ENCODE measurements at regions not wholly inside any gene's neighbourhood (a gene's known extent, or its start where the extent isn't known, plus 50 kb on each side); places are given as distances from the start of the nearest gene placed in this dataset.
A peak's percentile ranks its signal among the peaks of the same experiment; 100 is the strongest.
"Not testable (repeated sequence)": the region's sequence is repeated elsewhere in the genome, so short reads cannot be mapped to it uniquely, and the experiment has no call there.

GRCh38 chr1:143905214-143906179 lies 66.3 kb downstream of the FAM72C start:
- DNase-seq, result peak; percentile 11

GRCh38 chr1:143904622-143904979 lies 67.2 kb downstream of the FAM72C start:
- DNase-seq, result not testable (repeated sequence)

- peak; percentile 12 for DNase-seq
These were observed 67.7 kb downstream of the FAM72C start for GRCh38 chr1:143903899-143904621.

GRCh38 chr1:143896377-143896776 lies 75.4 kb downstream of the FAM72C start:
- not testable (repeated sequence) for DNase-seq

DNA sequence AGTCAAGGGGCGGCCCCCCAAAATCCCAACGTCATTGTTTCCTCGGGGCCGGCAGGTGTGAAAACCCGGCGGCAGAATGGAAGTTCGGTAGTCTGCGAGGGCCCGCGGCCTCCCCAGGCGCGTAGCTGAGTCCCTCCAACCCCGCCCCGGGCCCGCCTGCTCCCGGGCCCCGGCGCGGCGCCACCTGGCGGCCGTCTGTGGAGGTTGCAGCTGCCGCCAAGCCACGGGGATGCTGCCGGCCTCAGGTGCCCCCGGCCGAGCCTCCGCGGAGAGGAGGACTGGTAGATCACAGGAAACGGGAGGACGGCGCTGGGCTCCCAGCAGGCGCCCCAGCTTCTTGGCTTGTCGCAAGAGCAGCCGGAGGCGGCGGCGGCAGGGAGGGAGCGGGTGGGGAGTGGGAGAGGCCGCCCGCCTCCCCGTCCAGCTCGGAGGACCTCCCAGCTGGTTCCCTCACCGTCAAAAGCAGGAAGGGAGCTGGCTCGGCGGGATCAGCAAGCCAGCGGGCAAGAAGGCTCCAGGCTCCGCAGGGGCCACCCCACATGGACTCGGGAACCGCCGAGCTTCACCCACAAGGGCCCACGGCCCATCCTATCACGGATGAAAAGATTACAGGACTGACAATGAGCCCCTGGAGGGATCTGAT lies 86.7 kb downstream of the FAM72C start:
- DNase-seq, result peak; percentile 59

DNA sequence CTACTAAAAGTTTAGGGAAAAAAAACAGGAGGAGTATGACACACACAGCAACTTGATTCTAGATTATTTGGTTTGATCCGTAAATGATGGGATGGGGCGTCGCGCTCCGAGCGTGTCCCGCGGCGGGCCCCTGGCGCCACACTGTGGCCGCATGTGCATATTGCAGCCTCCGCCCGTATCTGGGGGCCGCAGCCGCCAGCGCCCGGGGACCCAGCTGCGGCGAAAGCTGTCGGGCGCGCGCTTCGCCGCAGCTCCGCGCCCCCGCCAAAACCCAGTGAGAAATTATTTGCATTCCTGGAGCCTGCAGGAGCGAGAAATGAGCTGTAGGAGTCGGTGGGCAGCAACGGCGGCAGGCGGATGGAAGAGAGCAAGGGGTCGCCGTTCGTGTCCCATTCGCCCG lies 87.3 kb downstream of the FAM72C start:
- DNase-seq, result not testable (repeated sequence)

DNA sequence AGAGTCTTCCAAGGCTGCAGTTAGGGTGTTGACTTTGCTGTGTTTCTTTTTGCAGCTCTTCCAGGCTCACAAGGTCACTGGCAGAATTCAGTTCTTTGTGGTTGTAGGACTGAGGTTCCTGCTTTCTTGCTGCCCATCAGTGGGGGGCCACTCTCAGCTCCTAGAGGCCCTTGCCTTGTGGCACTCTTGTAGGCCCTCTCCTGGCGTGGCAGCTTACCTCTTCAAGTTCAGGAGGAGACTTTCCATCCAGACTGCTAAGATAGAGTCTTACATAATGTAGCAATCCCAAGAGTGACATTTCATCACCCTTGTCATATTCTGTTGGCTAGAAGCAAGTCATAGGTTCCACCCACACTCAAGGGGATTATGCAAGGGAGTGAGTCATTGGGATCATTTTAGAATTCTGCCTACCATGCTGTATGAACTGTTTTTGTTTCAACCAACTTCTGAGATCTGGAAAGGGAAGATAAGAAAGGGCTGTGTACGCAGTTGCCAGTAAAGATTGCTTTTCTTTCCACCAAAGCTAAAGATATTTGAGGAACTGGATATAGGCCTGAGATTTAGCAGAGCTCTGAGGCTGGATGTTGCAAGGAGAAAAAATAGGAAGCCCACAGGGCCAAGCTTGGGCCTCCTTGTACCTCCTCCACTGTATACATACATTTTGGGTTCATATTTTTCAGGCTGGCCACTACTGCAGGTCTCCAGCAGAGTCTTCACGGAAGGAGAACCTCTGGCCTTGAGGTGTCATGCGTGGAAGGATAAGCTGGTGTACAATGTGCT lies 91.8 kb downstream of the FAM72C start:
- not testable (repeated sequence) for DNase-seq

GRCh38 chr1:143875947-143876346 lies 95.8 kb downstream of the FAM72C start:
- not testable (repeated sequence) for DNase-seq

DNA sequence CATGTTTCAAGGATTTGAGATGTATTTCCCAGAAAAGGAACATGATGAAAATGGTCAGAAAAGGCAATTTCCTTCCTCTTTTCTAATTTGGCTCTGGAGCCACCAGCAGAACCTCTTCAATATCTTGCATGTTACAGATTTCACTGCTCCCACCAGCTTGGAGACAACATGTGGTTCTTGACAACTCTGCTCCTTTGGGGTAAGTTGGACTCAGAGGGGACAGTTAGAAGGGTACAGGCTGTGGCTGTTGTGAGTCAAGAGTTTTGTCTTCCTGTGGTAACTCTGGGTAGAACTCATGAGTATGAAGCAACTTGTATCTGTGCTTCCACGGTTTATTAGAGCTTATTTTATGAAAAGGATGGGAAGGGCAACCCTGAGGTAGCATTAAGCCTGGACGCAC lies 97.2 kb downstream of the FAM72C start:
- not testable (repeated sequence) for DNase-seq

- not testable (repeated sequence) for DNase-seq
These were observed 98.1 kb downstream of the FAM72C start for GRCh38 chr1:143873650-143874049.

- DNase-seq, result not testable (repeated sequence)
These were observed 101.4 kb downstream of the FAM72C start for GRCh38 chr1:143870388-143870787.

DNA sequence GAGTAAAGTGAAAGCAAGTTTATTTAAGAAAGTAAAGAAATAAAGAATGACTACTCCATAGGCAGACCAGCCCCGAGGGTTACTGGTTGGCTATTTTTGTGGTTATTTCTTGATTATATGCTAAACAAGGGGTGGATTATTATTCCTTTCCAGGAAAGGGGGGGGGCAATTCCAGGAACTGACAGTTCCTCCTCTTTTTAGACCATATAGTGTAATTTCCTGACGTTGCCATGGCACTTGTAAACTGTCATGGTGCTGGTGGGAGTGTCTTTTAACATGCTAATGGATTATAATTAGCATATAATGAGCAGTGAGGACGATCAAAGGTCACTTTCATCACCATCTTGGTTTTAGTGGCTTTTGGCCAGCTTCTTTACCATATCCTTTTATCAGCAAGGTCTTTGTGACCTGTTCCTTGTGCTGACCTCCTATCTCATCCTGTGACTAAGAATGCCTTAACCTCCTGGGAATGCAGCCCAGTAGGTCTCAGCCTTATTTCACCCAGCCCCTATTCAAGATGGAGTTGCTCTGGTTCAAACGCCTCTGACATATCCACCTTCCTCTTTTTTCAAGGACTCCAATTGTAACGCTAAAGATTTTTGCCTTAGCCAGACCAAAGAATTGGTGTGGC lies 104.1 kb downstream of the FAM72C start:
- not testable (repeated sequence) for DNase-seq

GRCh38 chr1:143863901-143864520 lies 107.8 kb downstream of the FAM72C start:
- DNase-seq, result not testable (repeated sequence)

GRCh38 chr1:143862722-143863121 lies 109.1 kb downstream of the FAM72C start:
- DNase-seq, result not testable (repeated sequence)

GRCh38 chr1:143861306-143861705 lies 110.5 kb downstream of the FAM72C start:
- DNase-seq, result not testable (repeated sequence)

DNA sequence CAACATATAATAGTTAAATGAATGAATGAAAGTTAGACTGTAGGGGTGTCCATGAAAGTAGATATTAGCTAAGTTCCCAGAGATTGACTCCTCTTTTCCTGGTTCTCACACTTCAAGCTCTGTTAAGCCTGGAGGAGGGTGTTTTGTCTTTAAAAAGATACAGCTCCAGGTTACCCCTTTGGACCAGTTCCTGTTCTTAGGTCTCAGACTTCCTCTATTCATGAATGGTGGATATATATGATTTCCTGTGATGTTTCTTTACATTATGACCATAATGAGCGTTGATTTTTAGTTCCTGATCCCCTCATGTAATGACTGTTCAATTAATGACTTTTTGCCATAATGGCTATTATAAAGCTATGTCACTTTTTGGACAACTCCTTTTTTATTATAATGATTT lies 115.9 kb downstream of the FAM72C start:
- not testable (repeated sequence) for DNase-seq

DNA sequence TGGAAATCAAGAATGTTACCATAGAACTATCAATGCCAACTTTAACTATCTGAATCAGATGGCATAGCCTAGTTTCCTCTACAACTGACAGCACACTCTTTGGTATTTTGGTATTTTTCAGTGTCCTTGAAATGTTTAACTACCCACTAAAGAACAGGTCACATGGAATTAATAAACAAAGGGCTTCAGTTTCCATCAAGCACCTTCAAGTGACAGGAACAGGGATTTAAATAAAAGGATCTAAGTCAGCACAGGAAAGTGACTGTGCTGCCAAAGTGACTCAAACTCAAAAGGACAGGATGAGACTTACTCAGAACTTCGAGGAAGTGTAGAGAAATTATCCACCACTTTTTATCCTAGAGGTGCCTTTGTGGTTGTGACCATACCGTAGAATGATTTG lies 117.7 kb downstream of the FAM72C start:
- not testable (repeated sequence) for DNase-seq

DNA sequence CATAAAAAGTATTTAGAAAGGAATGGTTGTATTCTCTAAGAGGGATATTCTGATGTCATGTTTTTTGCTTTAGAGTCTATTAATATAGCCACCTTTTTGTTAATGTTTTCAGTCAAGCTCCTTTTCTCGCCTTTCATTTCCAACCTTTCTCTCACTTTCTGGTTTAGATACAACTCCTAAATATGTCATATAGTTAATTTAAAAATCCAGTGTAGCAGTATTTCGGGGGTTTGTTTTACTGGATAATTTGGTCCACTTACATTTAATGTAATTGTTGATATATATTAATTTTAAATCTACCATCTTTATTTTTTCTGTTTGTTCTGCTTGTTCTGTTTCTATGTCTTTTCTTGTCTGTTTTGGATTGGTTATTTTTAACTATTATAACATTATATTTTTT lies 121.1 kb downstream of the FAM72C start:
- DNase-seq, result not testable (repeated sequence)

- not testable (repeated sequence) for DNase-seq
These were observed 122.9 kb downstream of the FAM72C start for GRCh38 chr1:143848859-143849258.

DNA sequence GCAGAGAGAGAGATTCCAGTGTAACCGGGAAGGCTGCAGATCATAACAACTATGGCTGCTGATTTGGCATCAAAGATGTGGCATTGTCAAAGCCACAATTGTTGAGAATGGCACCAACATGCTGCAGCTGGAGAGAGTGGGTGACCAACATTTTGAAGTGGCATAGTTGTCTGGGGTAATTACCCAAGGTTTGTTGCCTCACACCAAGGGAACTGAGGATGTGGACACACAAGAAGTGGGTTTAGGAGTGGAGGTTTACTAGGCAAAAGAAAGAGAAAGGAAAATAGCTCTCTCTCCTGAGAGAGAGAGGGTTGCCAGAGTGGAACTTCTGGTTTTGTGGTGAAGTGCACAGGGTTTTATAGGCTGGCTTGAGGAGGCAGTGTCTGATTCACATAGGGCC lies 126.6 kb downstream of the FAM72C start:
- DNase-seq, result not testable (repeated sequence)

GRCh38 chr1:143842058-143842457 lies 129.7 kb downstream of the FAM72C start:
- not testable (repeated sequence) for DNase-seq

Data from islet precursor cell (in vitro differentiated cells).